Calu3 (cell line): ENCODE measurements at regions not wholly inside any gene's neighbourhood (a gene's known extent, or its start where the extent isn't known, plus 50 kb on each side); places are given as distances from the start of the nearest gene placed in this dataset.

ENCODE experiments used
- BruUV-seq: library from RNA; stranded (reverse); fragments of 400-500 nt; replicated peaks from 2 replicates; lab custom pipeline; 2021; lab: Mats Ljungman, UMichigan
- CTCF ChIA-PET: fragments of 300-600 bp; sonication (Branson Sonifier 250); formaldehyde crosslinking; loops from one replicate; lab custom pipeline; 2022; ENCODE audit warnings: antibody characterized with exemption; lab: Charles Lee
- DNase-seq: peaks from one replicate; pipeline ENCODE4 v3.0.0; 2022
- H3K27ac Mint-ChIP-seq: one replicate; pipeline ENCODE4 v1.8.0; 2022; ENCODE audit warnings: mixed read lengths; ENCODE audit not compliant: unreplicated experiment
- H3K27me3 Mint-ChIP-seq: one replicate; pipeline ENCODE4 v1.8.0; 2022; ENCODE audit warnings: mixed read lengths; ENCODE audit not compliant: unreplicated experiment
- H3K36me3 Mint-ChIP-seq: one replicate; pipeline ENCODE4 v1.8.0; 2022; ENCODE audit warnings: mild to moderate bottlenecking, moderate library complexity, mixed read lengths; ENCODE audit not compliant: insufficient read depth, unreplicated experiment
- H3K4me1 Mint-ChIP-seq: one replicate; pipeline ENCODE4 v1.8.0; 2022; ENCODE audit warnings: mild to moderate bottlenecking, low read depth, mixed read lengths; ENCODE audit not compliant: unreplicated experiment
- H3K4me3 Mint-ChIP-seq: one replicate; pipeline ENCODE4 v1.8.0; 2022; ENCODE audit warnings: mild to moderate bottlenecking, low read depth, moderate library complexity, mixed read lengths; ENCODE audit not compliant: unreplicated experiment
- H3K9me3 Mint-ChIP-seq: one replicate; pipeline ENCODE4 v1.8.0; 2022; ENCODE audit warnings: low read depth, mixed read lengths; ENCODE audit not compliant: unreplicated experiment
- CTCF ChIP-seq: fragments of 200-600 bp; IDR thresholded peaks from one replicate; pipeline ENCODE4 v1.8.0; 2022; ENCODE audit warnings: antibody characterized with exemption; ENCODE audit not compliant: unreplicated experiment
- intact Hi-C: fragments of 100-400 bp; cut with micrococcal nuclease; formaldehyde crosslinking; loops from one replicate; pipeline ENCODE4 v1.10.0; 2022; ENCODE audit not compliant: unreplicated experiment

GRCh38 chr5:171541341-171541776 lies 121.9 kb downstream of the FGF18 start:
- BruUV-seq = no TSS peak
- Mint-ChIP-seq H3K27me3 (peaks cover 85% of the 10 kb centered on the region), H3K4me1 (no peaks in the 10 kb centered on the region), H3K9me3 (no peaks in the 10 kb centered on the region), H3K27ac (no peak overlapping the region), H3K4me3 (no peak overlapping the region), H3K36me3 (no peaks in the 10 kb centered on the region)
- no peak for TF ChIP-seq CTCF
- CTCF ChIA-PET = no interaction called here
- DNase-seq = no peak
- intact Hi-C loops = no loop called here

- no TSS peak for BruUV-seq
- no peak overlapping the region for H3K27ac Mint-ChIP-seq
- H3K4me1 Mint-ChIP-seq = no peaks in the 10 kb centered on the region
- CTCF ChIA-PET = no interaction called here
- no peaks in the 10 kb centered on the region for H3K9me3 Mint-ChIP-seq
- H3K4me3 Mint-ChIP-seq = no peak overlapping the region
- no peak for TF ChIP-seq CTCF
- peaks cover 92% of the 10 kb centered on the region for H3K27me3 Mint-ChIP-seq
- DNase-seq = no peak
- intact Hi-C loops = no loop called here
- H3K36me3 Mint-ChIP-seq = no peaks in the 10 kb centered on the region
Measured at GRCh38 chr5:171542525-171543140, 123.2 kb downstream of the FGF18 start.

- DNase-seq = no peak
- Mint-ChIP-seq H3K36me3 (no peaks in the 10 kb centered on the region), H3K4me3 (no peak overlapping the region), H3K4me1 (no peaks in the 10 kb centered on the region), H3K27ac (no peak overlapping the region), H3K9me3 (no peaks in the 10 kb centered on the region), H3K27me3 (peaks cover 99% of the 10 kb centered on the region)
- no peak for TF ChIP-seq CTCF
- no TSS peak for BruUV-seq
- intact Hi-C loops = no loop called here
- CTCF ChIA-PET = no interaction called here
Measured at GRCh38 chr5:171543148-171543815, 123.8 kb downstream of the FGF18 start.

- Mint-ChIP-seq H3K9me3 (no peaks in the 10 kb centered on the region), H3K36me3 (no peaks in the 10 kb centered on the region), H3K4me1 (no peaks in the 10 kb centered on the region), H3K4me3 (no peak overlapping the region), H3K27ac (no peak overlapping the region), H3K27me3 (peaks cover 100% of the 10 kb centered on the region)
- BruUV-seq = no TSS peak
- no peak for TF ChIP-seq CTCF
- DNase-seq = no peak
- CTCF ChIA-PET = no interaction called here
- intact Hi-C loops = no loop called here
Measured at GRCh38 chr5:171544913-171545765, 125.7 kb downstream of the FGF18 start.
